ENCODE measurements at regions not wholly inside any gene's neighbourhood (a gene's known extent, or its start where the extent isn't known, plus 50 kb on each side); places are given as distances from the start of the nearest gene placed in this dataset.

DNA sequence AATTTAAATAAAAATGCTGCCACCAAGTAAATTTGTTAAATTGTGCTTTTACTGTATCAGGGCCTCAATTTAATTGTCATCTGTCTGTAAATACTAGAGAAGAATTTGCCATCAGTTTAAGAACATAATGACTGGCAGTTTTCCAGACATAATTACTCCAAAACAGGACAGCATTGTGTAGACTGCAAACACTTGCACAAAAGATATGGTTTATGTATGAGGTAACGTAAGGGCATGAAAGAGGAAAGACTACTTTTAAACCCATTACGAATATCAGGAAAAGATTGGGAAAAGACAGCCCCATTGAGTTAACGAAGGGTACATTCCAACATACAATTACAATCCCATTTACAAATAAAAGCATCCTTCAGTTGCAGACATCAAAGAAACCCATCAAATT is 59.8 kb upstream of the KRR1 start:
- POLR2A ChIA-PET = no interaction called here

DNA sequence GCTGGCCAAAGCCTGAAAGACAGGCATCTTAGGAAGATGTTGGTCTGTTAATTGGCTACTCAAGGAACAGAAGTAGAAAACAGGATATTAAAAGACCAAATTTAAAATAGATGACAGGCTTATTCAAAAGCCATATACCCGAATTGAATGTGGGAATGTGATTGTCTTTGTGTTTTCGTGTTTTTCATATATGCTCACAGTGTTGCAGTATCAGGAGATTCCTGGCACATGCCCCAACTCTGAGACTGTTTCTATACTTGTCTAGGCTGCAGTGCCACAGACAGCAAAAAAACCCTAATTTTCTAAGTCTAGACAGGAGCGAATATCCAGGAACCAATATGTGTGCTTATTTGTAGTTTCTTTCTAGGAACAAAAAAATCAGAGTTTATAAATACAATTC is 57.4 kb upstream of the KRR1 start:
- Histone ChIP-seq H3K9me3 (ENCODE audit: control insufficient read depth in 2 of 3, low read length in 3 of 3) (no peaks in the 10 kb centered on the region), H3K27ac (ENCODE audit: low read depth, low read length) (no peak overlapping the region), H3K4me1 (ENCODE audit: control insufficient read depth in 2 of 2, insufficient read depth in 2 of 2, low read length in 2 of 2) (no peaks in the 10 kb centered on the region), H3K36me3 (ENCODE audit: control insufficient read depth in 2 of 3, insufficient read depth in 3 of 3, low read length in 3 of 3) (no peaks in the 10 kb centered on the region), H3K27me3 (ENCODE audit: control insufficient read depth in 2 of 2, insufficient read depth in 2 of 2, low read length in 2 of 2) (no peaks in the 10 kb centered on the region), H3K4me3 (ENCODE audit: low read length) (no peak overlapping the region)
- DNase-seq (no peak), ATAC-seq (no peak)
- Mint-ChIP-seq H3K9me3 (peaks cover 0 to 3% (median 0%) of the 10 kb centered on the region in 11 donors), H3K4me1 (peaks cover 0 to 2% (median 0%) of the 10 kb centered on the region in 7 donors), H3K27me3 (peaks cover 10 to 30% (median 15%) of the 10 kb centered on the region in 5 donors), H3K27ac (no peak overlapping the region), H3K36me3 (peaks cover 0 to 2% (median 0%) of the 10 kb centered on the region in 5 donors), H3K4me3 (no peak overlapping the region)
- POLR2A ChIA-PET = no interaction called here
- intact Hi-C loops (cut with micrococcal nuclease) = no loop called here
- CTCF ChIA-PET = no interaction called here

More for the DNA sequence above, 59.8 kb upstream of the KRR1 start:
- no peaks in the 10 kb centered on the region for H3K9me3 Mint-ChIP-seq
- no peaks in the 10 kb centered on the region for H3K36me3 Mint-ChIP-seq
- H3K4me1 Mint-ChIP-seq = no peaks in the 10 kb centered on the region
- H3K4me1 ChIP-seq (ENCODE audit: control insufficient read depth in 2 of 2, insufficient read depth in 2 of 2, low read length in 2 of 2) = no peaks in the 10 kb centered on the region
- no peak overlapping the region for H3K27ac ChIP-seq (ENCODE audit: low read depth, low read length)
- CTCF ChIA-PET = no interaction called here
- H3K36me3 ChIP-seq (ENCODE audit: control insufficient read depth in 2 of 3, insufficient read depth in 3 of 3, low read length in 3 of 3) = no peaks in the 10 kb centered on the region
- H3K27me3 Mint-ChIP-seq = peaks cover 5 to 13% (median 7%) of the 10 kb centered on the region in 5 donors
- H3K27me3 ChIP-seq (ENCODE audit: control insufficient read depth in 2 of 2, insufficient read depth in 2 of 2, low read length in 2 of 2) = no peaks in the 10 kb centered on the region
- ATAC-seq (no peak), DNase-seq (no peak)
- H3K27ac Mint-ChIP-seq = no peak overlapping the region
- H3K9me3 ChIP-seq (ENCODE audit: control insufficient read depth in 2 of 3, low read length in 3 of 3) = no peaks in the 10 kb centered on the region
- no peak overlapping the region for H3K4me3 ChIP-seq (ENCODE audit: low read length)
- H3K4me3 Mint-ChIP-seq = no peak overlapping the region
- intact Hi-C loops (cut with micrococcal nuclease) = no loop called here

DNA sequence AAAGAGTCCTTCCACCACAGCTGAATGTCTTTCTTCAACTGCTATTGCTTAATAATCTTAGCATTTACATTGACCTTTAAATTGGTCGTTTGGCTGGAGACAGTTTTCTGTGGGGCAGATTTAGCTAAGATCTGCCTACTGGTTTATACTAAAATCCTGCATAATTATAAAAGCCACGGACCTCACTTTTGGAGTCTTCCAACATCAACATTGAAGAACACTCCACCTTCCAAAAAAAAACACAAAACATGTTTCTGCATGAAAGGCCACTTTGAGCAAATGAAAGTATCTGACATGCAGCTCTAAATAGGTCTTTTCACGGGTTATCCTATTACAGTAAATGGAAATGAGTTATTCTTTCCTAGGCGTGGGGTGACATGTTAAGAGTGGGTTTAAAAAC is 57.0 kb upstream of the KRR1 start:
- Histone ChIP-seq H3K9me3 (ENCODE audit: control insufficient read depth in 2 of 3, low read length in 3 of 3) (no peaks in the 10 kb centered on the region), H3K36me3 (ENCODE audit: control insufficient read depth in 2 of 3, insufficient read depth in 3 of 3, low read length in 3 of 3) (no peaks in the 10 kb centered on the region), H3K4me3 (ENCODE audit: low read length) (no peak overlapping the region), H3K27me3 (ENCODE audit: control insufficient read depth in 2 of 2, insufficient read depth in 2 of 2, low read length in 2 of 2) (no peaks in the 10 kb centered on the region), H3K4me1 (ENCODE audit: control insufficient read depth in 2 of 2, insufficient read depth in 2 of 2, low read length in 2 of 2) (no peaks in the 10 kb centered on the region), H3K27ac (ENCODE audit: low read depth, low read length) (no peak overlapping the region)
- ATAC-seq (no peak), DNase-seq (no peak)
- no peak overlapping the region for H3K4me3 Mint-ChIP-seq
- ChIA-PET POLR2A (no interaction called here), CTCF (no interaction called here)
- peaks cover 0 to 3% (median 0%) of the 10 kb centered on the region in 11 donors for H3K9me3 Mint-ChIP-seq
- intact Hi-C loops (cut with micrococcal nuclease) = no loop called here
- no peak overlapping the region for H3K27ac Mint-ChIP-seq
- peaks cover 10 to 30% (median 15%) of the 10 kb centered on the region in 5 donors for H3K27me3 Mint-ChIP-seq
- peaks cover 0 to 2% (median 0%) of the 10 kb centered on the region in 5 donors for H3K36me3 Mint-ChIP-seq
- peaks cover 0 to 2% (median 0%) of the 10 kb centered on the region in 7 donors for H3K4me1 Mint-ChIP-seq

DNA sequence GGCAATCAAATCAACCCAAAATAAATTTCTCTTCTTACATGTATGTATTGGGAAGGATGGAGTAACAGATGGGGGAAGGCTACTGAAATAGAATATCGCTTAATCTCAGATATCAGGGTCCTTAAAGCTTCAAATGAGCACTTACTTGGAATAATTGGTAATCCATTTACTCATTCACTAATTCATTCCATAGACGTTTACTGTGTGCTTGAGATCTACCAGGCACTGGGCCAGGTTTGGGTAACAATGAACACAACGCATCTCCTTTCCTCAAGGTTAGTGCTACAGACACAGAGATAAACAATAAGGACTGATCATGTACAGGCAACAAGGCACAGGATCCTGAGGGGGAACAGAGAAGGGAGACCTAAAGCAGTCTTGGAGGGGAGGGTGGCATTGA is 54.4 kb upstream of the KRR1 start:
- ChIA-PET POLR2A (no interaction called here), CTCF (no interaction called here)
- intact Hi-C loops (cut with micrococcal nuclease) = no loop called here
- no peak for DNase-seq
- Mint-ChIP-seq H3K4me3 (no peak overlapping the region), H3K4me1 (peaks cover 0 to 2% (median 0%) of the 10 kb centered on the region in 7 donors), H3K9me3 (peaks cover 0 to 3% (median 0%) of the 10 kb centered on the region in 11 donors), H3K27ac (no peak overlapping the region), H3K27me3 (peaks cover 15 to 36% (median 26%) of the 10 kb centered on the region in 5 donors), H3K36me3 (peaks cover 0 to 2% (median 0%) of the 10 kb centered on the region in 5 donors)
- H3K36me3 ChIP-seq (ENCODE audit: control insufficient read depth in 2 of 3, insufficient read depth in 3 of 3, low read length in 3 of 3) = no peaks in the 10 kb centered on the region
- ATAC-seq = no peak
- H3K27me3 ChIP-seq (ENCODE audit: control insufficient read depth in 2 of 2, insufficient read depth in 2 of 2, low read length in 2 of 2) = no peaks in the 10 kb centered on the region
- H3K9me3 ChIP-seq (ENCODE audit: control insufficient read depth in 2 of 3, low read length in 3 of 3) = no peaks in the 10 kb centered on the region
- H3K4me3 ChIP-seq (ENCODE audit: low read length) = no peak overlapping the region
- H3K4me1 ChIP-seq (ENCODE audit: control insufficient read depth in 2 of 2, insufficient read depth in 2 of 2, low read length in 2 of 2) = no peaks in the 10 kb centered on the region
- H3K27ac ChIP-seq (ENCODE audit: low read depth, low read length) = no peak overlapping the region

DNA sequence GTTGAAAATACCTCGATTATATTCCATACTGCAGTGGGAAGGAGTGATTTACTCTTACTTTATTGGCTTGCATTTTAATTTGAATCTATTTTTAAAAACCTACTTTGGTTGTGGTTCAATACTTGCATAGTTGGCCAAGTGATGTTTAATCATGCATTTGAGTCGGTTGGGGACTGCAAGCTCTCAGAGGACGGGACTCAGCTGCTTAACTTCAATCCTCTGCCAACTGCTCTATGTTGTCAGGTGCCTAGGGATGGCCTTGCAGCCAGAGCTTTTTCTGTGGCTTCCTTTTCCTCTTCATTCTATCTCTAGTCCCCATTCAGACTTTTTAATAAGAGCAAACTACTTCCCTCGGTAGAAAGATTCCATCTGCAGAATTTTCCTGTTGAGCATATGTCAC is 53.4 kb upstream of the KRR1 start:
- no peaks in the 10 kb centered on the region for H3K9me3 ChIP-seq (ENCODE audit: control insufficient read depth in 2 of 3, low read length in 3 of 3)
- no peak overlapping the region for H3K4me3 Mint-ChIP-seq
- intact Hi-C loops (cut with micrococcal nuclease) = no loop called here
- POLR2A ChIA-PET = no interaction called here
- ATAC-seq (no peak), DNase-seq (no peak)
- peaks cover 20 to 38% (median 29%) of the 10 kb centered on the region in 5 donors for H3K27me3 Mint-ChIP-seq
- H3K36me3 Mint-ChIP-seq = peaks cover 0 to 2% (median 0%) of the 10 kb centered on the region in 5 donors
- CTCF ChIA-PET = no interaction called here
- H3K4me1 Mint-ChIP-seq = peaks cover 0 to 2% (median 0%) of the 10 kb centered on the region in 7 donors
- H3K27ac Mint-ChIP-seq = no peak overlapping the region
- H3K36me3 ChIP-seq (ENCODE audit: control insufficient read depth in 2 of 3, insufficient read depth in 3 of 3, low read length in 3 of 3) = no peaks in the 10 kb centered on the region
- no peaks in the 10 kb centered on the region for H3K4me1 ChIP-seq (ENCODE audit: control insufficient read depth in 2 of 2, insufficient read depth in 2 of 2, low read length in 2 of 2)
- H3K27ac ChIP-seq (ENCODE audit: low read depth, low read length) = no peak overlapping the region
- H3K27me3 ChIP-seq (ENCODE audit: control insufficient read depth in 2 of 2, insufficient read depth in 2 of 2, low read length in 2 of 2) = no peaks in the 10 kb centered on the region
- peaks cover 0 to 3% (median 0%) of the 10 kb centered on the region in 11 donors for H3K9me3 Mint-ChIP-seq
- H3K4me3 ChIP-seq (ENCODE audit: low read length) = no peak overlapping the region

DNA sequence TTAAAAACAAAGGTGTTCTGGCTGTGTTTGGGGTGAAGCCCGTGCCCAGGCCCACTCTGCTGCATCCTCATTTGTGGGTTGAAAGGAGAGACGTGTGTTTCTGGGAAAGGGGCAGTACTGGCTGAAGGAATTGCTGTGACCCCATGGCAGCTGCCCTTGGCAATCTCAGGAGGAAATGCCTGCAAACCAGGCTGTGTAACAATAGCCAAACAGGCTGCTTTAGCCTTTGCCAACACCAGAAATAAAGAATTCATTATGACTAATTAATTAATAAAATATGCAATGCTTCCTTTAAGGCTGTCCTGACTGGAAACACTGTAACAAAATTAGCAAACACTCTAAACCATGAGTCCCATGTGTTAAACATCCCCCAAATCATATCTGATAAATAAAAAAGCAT is 53.0 kb upstream of the KRR1 start:
- Histone ChIP-seq H3K27me3 (ENCODE audit: control insufficient read depth in 2 of 2, insufficient read depth in 2 of 2, low read length in 2 of 2) (no peaks in the 10 kb centered on the region), H3K27ac (ENCODE audit: low read depth, low read length) (no peak overlapping the region), H3K4me3 (ENCODE audit: low read length) (no peak overlapping the region), H3K4me1 (ENCODE audit: control insufficient read depth in 2 of 2, insufficient read depth in 2 of 2, low read length in 2 of 2) (no peaks in the 10 kb centered on the region), H3K9me3 (ENCODE audit: control insufficient read depth in 2 of 3, low read length in 3 of 3) (no peaks in the 10 kb centered on the region), H3K36me3 (ENCODE audit: control insufficient read depth in 2 of 3, insufficient read depth in 3 of 3, low read length in 3 of 3) (no peaks in the 10 kb centered on the region)
- Mint-ChIP-seq H3K27ac (no peak overlapping the region), H3K27me3 (peaks cover 20 to 38% (median 29%) of the 10 kb centered on the region in 5 donors), H3K4me3 (no peak overlapping the region), H3K4me1 (peaks cover 0 to 2% (median 0%) of the 10 kb centered on the region in 7 donors), H3K9me3 (peaks cover 0 to 3% (median 0%) of the 10 kb centered on the region in 11 donors), H3K36me3 (peaks cover 0 to 2% (median 0%) of the 10 kb centered on the region in 5 donors)
- POLR2A ChIA-PET = no interaction called here
- no peak for DNase-seq
- ATAC-seq = no peak
- CTCF ChIA-PET = no interaction called here
- intact Hi-C loops (cut with micrococcal nuclease) = no loop called here

DNA sequence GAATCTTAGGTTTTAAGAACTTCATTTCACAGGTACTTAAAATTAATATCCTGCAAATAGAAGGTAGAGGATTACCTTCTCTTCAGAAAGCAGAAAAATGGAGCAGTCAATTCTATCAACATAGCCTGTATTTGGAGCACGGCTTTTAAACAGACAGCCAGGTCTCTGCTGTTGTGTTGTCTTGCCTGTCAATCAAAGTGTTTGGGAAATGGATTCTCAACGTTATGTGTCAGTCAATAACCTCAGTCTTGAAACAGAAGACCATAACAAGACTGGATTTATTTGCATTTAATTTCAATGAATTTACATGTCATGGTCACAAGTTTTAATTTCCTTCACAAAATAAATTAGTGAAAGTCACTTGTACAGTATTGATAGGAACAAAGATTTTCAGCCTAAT is 51.9 kb upstream of the KRR1 start:
- H3K4me1 Mint-ChIP-seq = peaks cover 0 to 2% (median 0%) of the 10 kb centered on the region in 7 donors
- CTCF ChIA-PET = no interaction called here
- H3K27ac Mint-ChIP-seq = no peak overlapping the region
- no peak overlapping the region for H3K4me3 Mint-ChIP-seq
- H3K36me3 Mint-ChIP-seq = peaks cover 0 to 2% (median 0%) of the 10 kb centered on the region in 5 donors
- peaks cover 0 to 3% (median 0%) of the 10 kb centered on the region in 11 donors for H3K9me3 Mint-ChIP-seq
- H3K27ac ChIP-seq (ENCODE audit: low read depth, low read length) = no peak overlapping the region
- H3K4me1 ChIP-seq (ENCODE audit: control insufficient read depth in 2 of 2, insufficient read depth in 2 of 2, low read length in 2 of 2) = no peaks in the 10 kb centered on the region
- intact Hi-C loops (cut with micrococcal nuclease) = no loop called here
- H3K36me3 ChIP-seq (ENCODE audit: control insufficient read depth in 2 of 3, insufficient read depth in 3 of 3, low read length in 3 of 3) = no peaks in the 10 kb centered on the region
- no peaks in the 10 kb centered on the region for H3K9me3 ChIP-seq (ENCODE audit: control insufficient read depth in 2 of 3, low read length in 3 of 3)
- H3K4me3 ChIP-seq (ENCODE audit: low read length) = no peak overlapping the region
- no peak for DNase-seq
- ATAC-seq = no peak
- POLR2A ChIA-PET = no interaction called here
- no peaks in the 10 kb centered on the region for H3K27me3 ChIP-seq (ENCODE audit: control insufficient read depth in 2 of 2, insufficient read depth in 2 of 2, low read length in 2 of 2)
- peaks cover 20 to 38% (median 34%) of the 10 kb centered on the region in 5 donors for H3K27me3 Mint-ChIP-seq

Measured in naive thymus-derived CD4-positive, alpha-beta T cell (primary cell).